GM18868 (cell line): ENCODE measurements at regions not wholly inside any gene's neighbourhood (a gene's known extent, or its start where the extent isn't known, plus 50 kb on each side); places are given as distances from the start of the nearest gene placed in this dataset.

Experiments
- ATAC-seq: cut with Tn5 transposase; IDR thresholded peaks from one replicate; pipeline ENCODE4 v1.9.1; 2021; ENCODE audit warnings: mild to moderate bottlenecking, moderate library complexity; ENCODE audit not compliant: unreplicated experiment

GRCh38 chr15:70430069-70430468 is 332.4 kb upstream of the TLE3 start:
- ATAC-seq = no peak

- ATAC-seq = no peak
Observed at GRCh38 chr15:70429056-70429722, 331.5 kb upstream of the TLE3 start.

- no peak for ATAC-seq
Observed at GRCh38 chr15:70428211-70428822, 330.6 kb upstream of the TLE3 start.

GRCh38 chr15:70427167-70428120 is 329.7 kb upstream of the TLE3 start:
- no peak for ATAC-seq

GRCh38 chr15:70426096-70426821 is 328.5 kb upstream of the TLE3 start:
- no peak for ATAC-seq

- no peak for ATAC-seq
Observed at GRCh38 chr15:70424937-70425411, 327.3 kb upstream of the TLE3 start.

- no peak for ATAC-seq
Observed at GRCh38 chr15:70423267-70423666, 325.6 kb upstream of the TLE3 start.

GRCh38 chr15:70422342-70422741 is 324.6 kb upstream of the TLE3 start:
- no peak for ATAC-seq

- no peak for ATAC-seq
Observed at GRCh38 chr15:70420948-70421482, 323.3 kb upstream of the TLE3 start.

- no peak for ATAC-seq
Observed at GRCh38 chr15:70420086-70420947, 322.6 kb upstream of the TLE3 start.

- ATAC-seq = no peak
Observed at GRCh38 chr15:70418943-70419342, 321.2 kb upstream of the TLE3 start.

- ATAC-seq = no peak
Observed at GRCh38 chr15:70417535-70417934, 319.8 kb upstream of the TLE3 start.

GRCh38 chr15:70416829-70417228 is 319.1 kb upstream of the TLE3 start:
- ATAC-seq = no peak

GRCh38 chr15:70415398-70415797 is 317.7 kb upstream of the TLE3 start:
- no peak for ATAC-seq

- ATAC-seq = no peak
Observed at GRCh38 chr15:70414626-70415025, 316.9 kb upstream of the TLE3 start.

GRCh38 chr15:70412794-70413193 is 315.1 kb upstream of the TLE3 start:
- no peak for ATAC-seq

GRCh38 chr15:70411143-70411863 is 313.6 kb upstream of the TLE3 start:
- ATAC-seq = no peak

- no peak for ATAC-seq
Observed at GRCh38 chr15:70410371-70410985, 312.8 kb upstream of the TLE3 start.

GRCh38 chr15:70409388-70409787 is 311.7 kb upstream of the TLE3 start:
- ATAC-seq = no peak
